NCI-H524 (cell line): ENCODE measurements at regions not wholly inside any gene's neighbourhood (a gene's known extent, or its start where the extent isn't known, plus 50 kb on each side); places are given as distances from the start of the nearest gene placed in this dataset.
"Not testable (repeated sequence)": the region's sequence is repeated elsewhere in the genome, so short reads cannot be mapped to it uniquely, and the experiment has no call there.

Source experiments
- DNase-seq, 2 experiments: peaks; one replicate each; lab custom pipeline; 2025; lab: John Stamatoyannopoulos, UW

- no peak for DNase-seq
Measured at GRCh38 chr4:100340512-100341485, 150.5 kb upstream of the DDIT4L start.

GRCh38 chr4:100339870-100340269 is 149.6 kb upstream of the DDIT4L start:
- no peak for DNase-seq

- DNase-seq, result not testable (repeated sequence)
Measured at GRCh38 chr4:100333491-100333890, 143.2 kb upstream of the DDIT4L start.

GRCh38 chr4:100317032-100317864 is 127.0 kb upstream of the DDIT4L start:
- DNase-seq, result no peak

GRCh38 chr4:100314057-100314456 is 123.8 kb upstream of the DDIT4L start:
- DNase-seq, result no peak

- no peak for DNase-seq
Measured at GRCh38 chr4:100312615-100313350, 122.5 kb upstream of the DDIT4L start.

- no peak for DNase-seq
Measured at GRCh38 chr4:100311181-100311580, 120.9 kb upstream of the DDIT4L start.

- no peak for DNase-seq
Measured at GRCh38 chr4:100306018-100306417, 115.8 kb upstream of the DDIT4L start.

GRCh38 chr4:100302061-100303026 is 112.1 kb upstream of the DDIT4L start:
- no peak for DNase-seq

GRCh38 chr4:100299046-100299840 is 109.0 kb upstream of the DDIT4L start:
- DNase-seq, result no peak

GRCh38 chr4:100295792-100296191 is 105.5 kb upstream of the DDIT4L start:
- no peak for DNase-seq

GRCh38 chr4:100294356-100294755 is 104.1 kb upstream of the DDIT4L start:
- no peak for DNase-seq

- DNase-seq, result no peak
Measured at GRCh38 chr4:100290585-100290984, 100.3 kb upstream of the DDIT4L start.

GRCh38 chr4:100289946-100290345 is 99.7 kb upstream of the DDIT4L start:
- DNase-seq, result no peak

GRCh38 chr4:100289530-100289888 is 99.2 kb upstream of the DDIT4L start:
- DNase-seq, result no peak

GRCh38 chr4:100288811-100289529 is 98.7 kb upstream of the DDIT4L start:
- no peak for DNase-seq

- no peak for DNase-seq
Measured at GRCh38 chr4:100288161-100288560, 97.9 kb upstream of the DDIT4L start.

- DNase-seq, result no peak
Measured at GRCh38 chr4:100287534-100287933, 97.3 kb upstream of the DDIT4L start.

- peak; percentile 67 to 80 for DNase-seq
Measured at GRCh38 chr4:100286636-100287035, 96.4 kb upstream of the DDIT4L start.
